Muscle layer of duodenum (tissue), 2 donors: ENCODE measurements at regions not wholly inside any gene's neighbourhood (a gene's known extent, or its start where the extent isn't known, plus 50 kb on each side); places are given as distances from the start of the nearest gene placed in this dataset.

Experiments used
- H3K27ac ChIP-seq: one replicate; pipeline ENCODE4 v1.7.0; 2013; ENCODE audit warnings: mild to moderate bottlenecking, low read length
- H3K27me3 ChIP-seq: one replicate; pipeline ENCODE4 v1.7.0; 2013; ENCODE audit warnings: low read depth, mild to moderate bottlenecking, control low read depth, low read length
- H3K36me3 ChIP-seq, 2 donors: one replicate each; pipeline ENCODE4 v1.7.0; 2013; ENCODE audit warnings: low read length in 2 of 2, control low read depth in 1 of 2, mild to moderate bottlenecking in 1 of 2; ENCODE audit not compliant: insufficient read depth in 2 of 2, control insufficient read depth in 1 of 2
- H3K4me1 ChIP-seq, 2 donors: one replicate each; pipeline ENCODE4 v1.7.0; 2013; ENCODE audit warnings: low read length in 2 of 2, mild to moderate bottlenecking in 2 of 2, control low read depth in 1 of 2, moderate library complexity in 1 of 2; ENCODE audit not compliant: insufficient read depth in 2 of 2, control insufficient read depth in 1 of 2
- H3K4me3 ChIP-seq, 2 donors: one replicate each; pipeline ENCODE4 v1.7.0; 2013; ENCODE audit warnings: low read length in 2 of 2, low read depth in 1 of 2, mild to moderate bottlenecking in 1 of 2
- H3K9me3 ChIP-seq, 2 donors: one replicate each; pipeline ENCODE4 v1.7.0; 2013; ENCODE audit warnings: low read length in 2 of 2, control low read depth in 1 of 2, mild to moderate bottlenecking in 1 of 2; ENCODE audit not compliant: control insufficient read depth in 1 of 2
- donor health status: healthy.

DNA sequence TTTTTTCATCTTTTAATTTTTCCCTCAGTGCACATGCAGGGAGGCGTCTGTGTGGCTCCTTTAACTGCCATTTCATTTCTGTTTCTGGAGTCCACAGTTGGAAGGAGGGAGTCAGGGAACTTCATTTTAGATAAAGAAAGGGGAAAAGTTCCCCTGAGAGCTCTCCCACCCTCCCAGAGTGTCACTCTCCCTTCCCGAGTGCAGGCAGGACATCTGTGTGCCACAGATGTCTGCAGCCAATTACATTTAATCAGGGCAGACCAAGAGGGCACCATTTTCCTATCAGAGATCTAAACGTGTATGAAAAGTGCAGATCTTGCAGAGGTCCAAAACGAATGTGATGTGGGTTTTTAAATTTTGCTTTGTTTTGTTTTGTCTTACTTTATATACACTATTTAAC, 96.6 kb downstream of the PXDC1 start:
- Histone ChIP-seq H3K27ac (no peak overlapping the region), H3K9me3 (no peaks in the 10 kb centered on the region), H3K27me3 (no peaks in the 10 kb centered on the region), H3K36me3 (no peaks in the 10 kb centered on the region), H3K4me3 (no peak overlapping the region), H3K4me1 (no peaks in the 10 kb centered on the region)

- Histone ChIP-seq H3K9me3 (no peaks in the 10 kb centered on the region), H3K27me3 (no peaks in the 10 kb centered on the region), H3K27ac (no peak overlapping the region), H3K4me1 (no peaks in the 10 kb centered on the region), H3K4me3 (no peak overlapping the region), H3K36me3 (no peaks in the 10 kb centered on the region)
Measured at GRCh38 chr6:3654436-3654835, 97.1 kb downstream of the PXDC1 start.

DNA sequence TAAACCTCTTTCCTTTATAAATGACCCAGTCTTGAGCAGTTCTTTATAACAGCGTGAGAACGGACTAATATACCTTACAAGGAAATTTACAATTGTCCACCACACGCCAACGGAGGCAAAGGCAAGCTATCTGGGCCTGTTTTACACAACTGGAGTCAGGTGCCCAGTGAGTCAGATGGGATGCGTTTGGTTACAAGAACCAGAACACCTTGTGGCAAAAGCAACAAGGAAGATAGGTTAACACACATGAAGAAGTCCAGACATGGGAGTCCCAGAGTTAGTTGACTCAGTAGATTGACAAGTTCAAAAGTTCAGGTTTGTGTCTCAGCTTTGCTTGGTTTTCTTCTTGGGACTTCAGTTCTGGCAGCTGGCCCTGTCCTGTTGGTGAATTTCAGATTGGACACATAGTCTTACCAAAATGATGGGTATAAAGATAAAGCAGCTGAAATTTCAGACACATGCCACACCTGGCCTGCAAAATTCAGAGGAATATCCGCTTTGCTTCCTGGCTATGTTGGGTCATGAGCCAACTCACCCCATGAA, 97.9 kb downstream of the PXDC1 start:
- no peaks in the 10 kb centered on the region for H3K9me3 ChIP-seq
- no peaks in the 10 kb centered on the region for H3K27me3 ChIP-seq
- H3K27ac ChIP-seq = no peak overlapping the region
- no peaks in the 10 kb centered on the region for H3K4me1 ChIP-seq
- no peak overlapping the region for H3K4me3 ChIP-seq
- no peaks in the 10 kb centered on the region for H3K36me3 ChIP-seq

DNA sequence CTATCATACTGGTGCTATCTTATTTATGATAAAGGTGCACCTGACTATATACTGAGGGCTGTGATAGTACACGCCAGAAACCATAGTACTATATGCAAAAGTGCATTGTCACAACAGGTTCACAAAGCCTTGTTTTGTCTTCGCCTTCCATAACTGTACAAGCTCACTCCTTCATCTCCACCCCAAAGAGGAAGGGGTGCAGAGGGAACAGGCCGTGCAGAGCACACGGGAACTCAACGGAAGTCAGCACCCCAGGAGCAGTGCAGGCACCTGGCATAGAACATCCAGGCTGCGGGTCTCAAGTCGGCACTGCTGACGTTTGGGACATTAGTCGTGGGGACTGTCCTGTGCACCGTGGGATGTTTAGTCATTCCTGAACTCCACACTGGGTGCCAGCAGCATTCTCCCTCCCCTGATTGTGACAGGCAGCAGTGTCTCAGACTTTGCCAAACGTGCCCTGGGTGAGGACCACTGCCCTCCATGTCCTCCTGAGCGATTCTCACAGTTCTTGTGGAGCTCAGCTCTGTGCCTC, 99.7 kb downstream of the PXDC1 start:
- Histone ChIP-seq H3K9me3 (no peaks in the 10 kb centered on the region), H3K27me3 (no peaks in the 10 kb centered on the region), H3K27ac (no peak overlapping the region), H3K36me3 (no peaks in the 10 kb centered on the region), H3K4me1 (no peaks in the 10 kb centered on the region), H3K4me3 (no peak overlapping the region)

- Histone ChIP-seq H3K36me3 (no peaks in the 10 kb centered on the region), H3K4me3 (no peak overlapping the region), H3K27me3 (no peaks in the 10 kb centered on the region), H3K4me1 (no peaks in the 10 kb centered on the region), H3K9me3 (no peaks in the 10 kb centered on the region), H3K27ac (no peak overlapping the region)
Measured at GRCh38 chr6:3650959-3651697, 100.4 kb downstream of the PXDC1 start.

DNA sequence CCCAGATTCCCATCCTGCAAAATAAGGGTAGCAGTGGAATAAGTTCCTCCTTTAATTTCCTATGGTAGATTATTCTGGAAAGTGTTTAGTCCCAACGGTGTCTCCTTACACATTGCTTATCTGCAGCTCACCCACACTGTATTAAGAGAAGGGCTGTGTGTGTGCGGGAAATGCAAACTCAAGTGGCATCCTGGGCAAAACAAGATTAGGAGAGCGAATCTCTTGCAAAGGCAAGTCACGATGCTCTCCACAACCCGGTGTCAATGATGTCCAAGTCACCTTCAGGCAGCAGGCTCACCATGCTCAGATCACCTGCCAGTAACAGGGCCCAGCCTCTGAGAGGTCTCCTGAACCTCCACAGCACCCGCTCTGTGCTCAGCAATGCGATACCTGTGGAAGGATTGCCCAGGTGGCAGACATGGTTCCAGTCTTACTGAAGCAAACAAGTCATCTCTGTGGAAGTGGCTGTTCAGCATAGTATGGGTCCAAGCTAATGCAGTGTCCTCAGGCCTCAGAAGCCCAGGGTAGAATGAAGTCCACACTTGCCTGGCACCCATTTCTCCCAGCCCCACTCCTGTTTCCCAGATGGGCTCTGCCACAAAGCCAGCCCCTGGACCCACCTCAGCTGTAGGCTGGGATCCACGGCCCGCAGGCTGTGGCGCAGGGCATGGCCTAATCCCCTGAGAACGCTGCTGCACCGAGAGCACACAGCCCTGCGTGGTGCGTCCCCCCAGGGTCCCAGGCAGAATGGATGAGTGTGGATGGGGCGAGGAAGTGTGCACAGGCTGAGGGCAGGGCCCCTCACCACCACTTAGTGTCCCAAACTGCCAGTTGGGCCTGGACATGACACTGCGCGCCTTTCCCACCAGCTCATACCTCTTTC, 101.2 kb downstream of the PXDC1 start:
- Histone ChIP-seq H3K27me3 (no peaks in the 10 kb centered on the region), H3K4me3 (no peak overlapping the region), H3K4me1 (no peaks in the 10 kb centered on the region), H3K9me3 (no peaks in the 10 kb centered on the region), H3K36me3 (no peaks in the 10 kb centered on the region), H3K27ac (no peak overlapping the region)

DNA sequence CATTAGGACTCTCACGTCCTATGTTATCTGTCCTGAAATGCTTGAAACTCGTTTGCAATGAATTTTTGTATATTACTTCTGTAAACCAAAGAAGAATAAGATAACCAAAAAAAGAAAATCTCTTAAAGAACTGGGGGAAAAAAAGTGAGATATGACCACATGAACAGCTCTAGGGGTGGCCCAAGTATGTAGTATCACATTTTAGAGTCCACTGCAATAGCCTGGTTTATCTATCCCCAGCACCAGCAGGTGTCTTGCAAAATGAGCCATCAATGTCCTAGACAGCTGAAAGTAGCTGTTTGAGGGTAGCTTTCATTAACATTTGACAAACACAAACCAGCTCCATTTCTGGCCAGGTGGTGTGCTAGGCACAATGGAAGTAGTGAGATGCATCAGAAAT, 102.8 kb downstream of the PXDC1 start:
- H3K9me3 ChIP-seq = no peaks in the 10 kb centered on the region
- H3K27me3 ChIP-seq = no peaks in the 10 kb centered on the region
- H3K27ac ChIP-seq = no peak overlapping the region
- H3K4me1 ChIP-seq = no peaks in the 10 kb centered on the region
- no peaks in the 10 kb centered on the region for H3K36me3 ChIP-seq
- H3K4me3 ChIP-seq = no peak overlapping the region

- no peaks in the 10 kb centered on the region for H3K27me3 ChIP-seq
- H3K27ac ChIP-seq = no peak overlapping the region
- H3K36me3 ChIP-seq = no peaks in the 10 kb centered on the region
- H3K9me3 ChIP-seq = no peaks in the 10 kb centered on the region
- H3K4me1 ChIP-seq = no peaks in the 10 kb centered on the region
- H3K4me3 ChIP-seq = no peak overlapping the region
Measured at GRCh38 chr6:3646616-3647362, 104.7 kb downstream of the PXDC1 start.

DNA sequence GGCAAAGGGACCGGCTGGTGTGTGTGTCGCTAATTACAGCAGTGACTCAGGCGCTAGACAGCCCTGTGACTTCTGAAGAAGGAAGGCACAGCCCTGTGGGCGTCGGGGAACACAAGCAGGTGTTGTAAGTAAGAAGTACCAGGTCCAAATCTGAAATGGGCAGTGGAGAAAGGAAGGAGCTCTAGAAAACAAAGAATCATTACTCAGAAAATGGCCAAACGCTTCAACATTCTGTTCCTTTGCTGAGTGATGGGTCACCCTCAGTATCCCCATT, 106.8 kb downstream of the PXDC1 start:
- no peaks in the 10 kb centered on the region for H3K4me1 ChIP-seq
- no peaks in the 10 kb centered on the region for H3K36me3 ChIP-seq
- H3K27ac ChIP-seq = no peak overlapping the region
- H3K4me3 ChIP-seq = no peak overlapping the region
- no peaks in the 10 kb centered on the region for H3K9me3 ChIP-seq
- no peaks in the 10 kb centered on the region for H3K27me3 ChIP-seq

GRCh38 chr6:3643921-3644738, 107.4 kb downstream of the PXDC1 start:
- Histone ChIP-seq H3K27ac (no peak overlapping the region), H3K9me3 (no peaks in the 10 kb centered on the region), H3K4me1 (no peaks in the 10 kb centered on the region), H3K27me3 (no peaks in the 10 kb centered on the region), H3K4me3 (no peak overlapping the region), H3K36me3 (no peaks in the 10 kb centered on the region)
